Neural crest cell (in vitro differentiated cells): ENCODE measurements at regions not wholly inside any gene's neighbourhood (a gene's known extent, or its start where the extent isn't known, plus 50 kb on each side); places are given as distances from the start of the nearest gene placed in this dataset.

Experiments
- DNase-seq: peaks from one replicate; pipeline ENCODE4 v3.0.0; 2021; ENCODE audit warnings: low read depth, mixed read lengths, low spot score
- H3K27ac Mint-ChIP-seq: one replicate; pipeline ENCODE4 v1.8.0; 2021; ENCODE audit warnings: mild to moderate bottlenecking, mixed read lengths; ENCODE audit not compliant: unreplicated experiment
- H3K27me3 Mint-ChIP-seq: 2 replicates; pipeline ENCODE4 v1.8.0; 2021; ENCODE audit warnings: low read depth, mild to moderate bottlenecking, mixed read lengths
- H3K36me3 Mint-ChIP-seq: 2 replicates; pipeline ENCODE4 v1.8.0; 2021; ENCODE audit warnings: low read depth, mild to moderate bottlenecking, mixed read lengths
- H3K4me1 Mint-ChIP-seq: 2 replicates; pipeline ENCODE4 v1.8.0; 2021; ENCODE audit warnings: mixed read lengths
- H3K4me3 Mint-ChIP-seq: one replicate; pipeline ENCODE4 v1.8.0; 2021; ENCODE audit warnings: mild to moderate bottlenecking, mixed read lengths
- H3K9me3 Mint-ChIP-seq: 2 replicates; pipeline ENCODE4 v1.8.0; 2021; ENCODE audit warnings: mixed read lengths
- TF ChIP-seq, protein P1 (sequence below): fragments of 200-600 bp; sonication (generic); conservative IDR thresholded peaks from 2 replicates; pipeline ENCODE4 v1.5.0; 2021; ENCODE audit warnings: antibody characterized with exemption, mild to moderate bottlenecking

DNA sequence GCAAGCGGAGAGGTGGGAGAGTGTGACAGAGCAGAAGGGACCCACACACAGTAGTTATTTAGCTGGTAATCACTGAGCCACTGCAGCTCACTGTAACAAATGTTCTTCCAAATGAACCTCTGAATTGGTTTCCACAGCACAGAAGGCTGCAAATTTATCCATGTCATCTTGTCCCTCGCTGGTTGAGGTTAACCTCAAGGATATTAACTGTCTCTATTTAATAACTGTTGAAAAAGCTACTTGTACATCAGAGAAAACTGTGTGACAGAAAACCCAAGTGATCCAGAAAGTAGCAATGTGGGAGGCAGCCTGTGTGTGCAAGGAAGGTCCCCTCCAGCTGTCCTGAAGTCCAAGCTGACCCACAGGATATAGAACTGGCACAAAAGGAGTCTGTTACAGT lies 153.6 kb downstream of the DSEL start:
- no peak for DNase-seq
- TF ChIP-seq, protein P1, sequence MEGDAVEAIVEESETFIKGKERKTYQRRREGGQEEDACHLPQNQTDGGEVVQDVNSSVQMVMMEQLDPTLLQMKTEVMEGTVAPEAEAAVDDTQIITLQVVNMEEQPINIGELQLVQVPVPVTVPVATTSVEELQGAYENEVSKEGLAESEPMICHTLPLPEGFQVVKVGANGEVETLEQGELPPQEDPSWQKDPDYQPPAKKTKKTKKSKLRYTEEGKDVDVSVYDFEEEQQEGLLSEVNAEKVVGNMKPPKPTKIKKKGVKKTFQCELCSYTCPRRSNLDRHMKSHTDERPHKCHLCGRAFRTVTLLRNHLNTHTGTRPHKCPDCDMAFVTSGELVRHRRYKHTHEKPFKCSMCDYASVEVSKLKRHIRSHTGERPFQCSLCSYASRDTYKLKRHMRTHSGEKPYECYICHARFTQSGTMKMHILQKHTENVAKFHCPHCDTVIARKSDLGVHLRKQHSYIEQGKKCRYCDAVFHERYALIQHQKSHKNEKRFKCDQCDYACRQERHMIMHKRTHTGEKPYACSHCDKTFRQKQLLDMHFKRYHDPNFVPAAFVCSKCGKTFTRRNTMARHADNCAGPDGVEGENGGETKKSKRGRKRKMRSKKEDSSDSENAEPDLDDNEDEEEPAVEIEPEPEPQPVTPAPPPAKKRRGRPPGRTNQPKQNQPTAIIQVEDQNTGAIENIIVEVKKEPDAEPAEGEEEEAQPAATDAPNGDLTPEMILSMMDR = no peak
- Mint-ChIP-seq H3K36me3 (no peaks in the 10 kb centered on the region), H3K4me1 (no peaks in the 10 kb centered on the region), H3K27ac (no peak overlapping the region), H3K4me3 (no peak overlapping the region), H3K9me3 (no peaks in the 10 kb centered on the region), H3K27me3 (no peaks in the 10 kb centered on the region)

DNA sequence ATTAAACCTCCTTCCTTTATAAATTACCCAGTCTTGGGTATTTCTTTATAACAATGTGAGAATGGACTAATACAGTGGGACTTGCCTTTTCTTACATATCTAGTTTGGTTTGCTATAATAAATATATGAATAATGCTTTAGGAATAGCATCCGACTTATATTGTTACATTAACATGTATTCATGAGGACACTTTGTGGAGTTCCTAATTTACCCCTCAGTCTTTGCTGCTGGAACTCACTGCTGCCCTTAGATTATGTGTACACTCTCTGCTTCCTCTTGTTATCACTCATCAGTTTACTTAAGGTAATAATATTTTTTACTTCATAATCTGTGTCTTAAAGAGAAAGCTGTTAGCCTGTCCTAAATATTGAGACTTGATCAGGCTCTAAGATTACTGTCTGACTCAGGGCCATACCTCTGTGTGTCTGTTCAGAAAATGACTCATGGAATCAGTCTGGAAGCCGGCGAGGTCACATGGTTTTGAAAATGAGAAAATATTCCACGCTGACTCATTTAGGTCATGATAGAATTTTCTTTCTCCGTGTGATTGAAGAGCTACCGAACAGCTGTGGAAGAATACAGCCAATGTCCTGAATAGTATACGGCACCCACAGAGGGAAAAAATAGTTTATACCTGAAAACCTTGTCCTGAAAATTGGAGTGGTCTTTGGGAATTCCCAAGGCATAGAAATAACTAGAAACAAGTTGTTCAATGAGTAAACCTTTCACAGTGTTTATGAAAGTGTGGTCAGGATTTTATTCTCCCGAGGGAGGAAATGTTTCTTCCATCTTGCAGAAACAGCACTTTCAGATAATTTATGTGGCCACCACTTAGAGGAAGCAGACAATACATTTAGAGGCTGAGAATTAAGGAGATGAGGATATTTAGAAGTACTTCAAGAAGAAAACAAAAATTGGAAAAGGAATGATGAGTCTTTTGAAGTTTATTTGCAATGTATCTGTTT lies 156.4 kb downstream of the DSEL start:
- TF ChIP-seq, protein P1 = no peak
- Mint-ChIP-seq H3K9me3 (no peaks in the 10 kb centered on the region), H3K27me3 (no peaks in the 10 kb centered on the region), H3K4me1 (no peaks in the 10 kb centered on the region), H3K27ac (no peak overlapping the region), H3K4me3 (no peak overlapping the region), H3K36me3 (no peaks in the 10 kb centered on the region)
- DNase-seq = no peak

DNA sequence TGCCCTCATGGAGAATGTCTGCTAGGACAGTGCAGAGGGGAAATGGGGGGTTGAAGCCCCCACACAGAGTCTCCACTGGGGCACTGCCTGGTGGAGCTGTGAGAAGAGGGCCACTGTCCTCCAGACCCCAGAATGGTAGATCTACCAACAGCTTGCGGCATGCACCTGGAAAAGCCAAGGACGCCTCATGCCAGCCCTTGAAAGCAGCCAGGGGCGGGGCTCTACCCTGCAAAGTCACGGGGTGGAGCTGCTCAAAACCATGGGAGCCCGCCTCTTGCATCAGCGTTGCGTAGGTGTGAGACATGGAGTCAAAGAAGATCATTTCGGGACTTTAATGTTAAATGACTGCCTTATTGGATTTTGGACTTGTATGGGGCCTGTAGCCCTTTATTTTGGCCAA lies 157.6 kb downstream of the DSEL start:
- Mint-ChIP-seq H3K27me3 (no peaks in the 10 kb centered on the region), H3K27ac (no peak overlapping the region), H3K36me3 (no peaks in the 10 kb centered on the region), H3K4me1 (no peaks in the 10 kb centered on the region), H3K4me3 (no peak overlapping the region), H3K9me3 (no peaks in the 10 kb centered on the region)
- DNase-seq = no peak
- TF ChIP-seq, protein P1 = no peak

DNA sequence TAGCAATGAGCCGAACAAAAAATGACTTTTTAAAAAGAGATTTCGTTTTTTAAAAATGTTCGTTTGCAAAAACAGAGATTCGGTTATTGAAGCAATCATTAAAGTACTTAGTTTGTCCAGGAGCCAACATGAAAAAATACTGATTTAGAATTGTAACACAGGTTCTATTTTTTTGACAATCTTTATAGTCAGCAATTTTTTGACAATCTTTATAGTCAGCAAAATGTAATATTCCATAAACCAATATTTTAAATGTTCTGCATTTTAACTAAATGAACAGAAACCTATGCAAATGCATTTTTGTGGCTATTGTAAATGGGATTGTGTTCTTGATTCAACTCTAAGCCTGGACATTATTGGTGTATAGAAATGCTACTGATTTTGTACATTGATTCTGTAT lies 161.8 kb downstream of the DSEL start:
- Mint-ChIP-seq H3K9me3 (no peaks in the 10 kb centered on the region), H3K27me3 (no peaks in the 10 kb centered on the region), H3K4me1 (no peaks in the 10 kb centered on the region), H3K27ac (no peak overlapping the region), H3K36me3 (no peaks in the 10 kb centered on the region), H3K4me3 (no peak overlapping the region)
- TF ChIP-seq, protein P1 = no peak
- no peak for DNase-seq

DNA sequence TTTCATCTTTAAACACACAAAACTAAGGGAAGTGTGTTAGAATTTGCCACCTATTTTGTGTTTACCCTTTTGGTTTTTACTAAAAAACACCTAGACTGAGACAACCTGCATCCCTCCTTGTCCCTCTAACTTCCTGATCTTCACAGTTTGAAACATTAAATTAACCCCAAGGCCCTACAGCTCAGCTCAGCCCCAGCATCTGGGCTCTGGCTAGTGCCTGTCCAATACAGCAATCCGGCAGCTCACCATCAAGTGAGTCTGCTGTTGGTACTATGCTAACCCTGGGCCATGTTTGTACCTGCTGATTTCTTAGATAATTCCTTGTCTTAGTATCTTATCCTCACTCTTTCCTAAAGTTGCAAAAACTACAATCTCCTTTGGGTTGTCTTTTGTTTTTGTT lies 162.4 kb downstream of the DSEL start:
- Mint-ChIP-seq H3K4me1 (no peaks in the 10 kb centered on the region), H3K9me3 (no peaks in the 10 kb centered on the region), H3K27ac (no peak overlapping the region), H3K4me3 (no peak overlapping the region), H3K36me3 (no peaks in the 10 kb centered on the region), H3K27me3 (no peaks in the 10 kb centered on the region)
- DNase-seq = no peak
- TF ChIP-seq, protein P1 = no peak
